Stimulated activated CD8-positive, alpha-beta memory T cell treated with anti-CD3 and anti-CD28 coated beads, Interleukin-4, amount 100 ng/mL, for 24 hours (primary cell): ENCODE measurements at regions not wholly inside any gene's neighbourhood (a gene's known extent, or its start where the extent isn't known, plus 50 kb on each side); places are given as distances from the start of the nearest gene placed in this dataset.

Experiments used
- DNase-seq: peaks from one replicate; pipeline ENCODE4 v3.0.0-alpha.2; 2020; ENCODE audit warnings: low read depth

- DNase-seq, result no peak
Measured at GRCh38 chr5:99133921-99134320, 205.1 kb upstream of the CHD1 start.

DNA sequence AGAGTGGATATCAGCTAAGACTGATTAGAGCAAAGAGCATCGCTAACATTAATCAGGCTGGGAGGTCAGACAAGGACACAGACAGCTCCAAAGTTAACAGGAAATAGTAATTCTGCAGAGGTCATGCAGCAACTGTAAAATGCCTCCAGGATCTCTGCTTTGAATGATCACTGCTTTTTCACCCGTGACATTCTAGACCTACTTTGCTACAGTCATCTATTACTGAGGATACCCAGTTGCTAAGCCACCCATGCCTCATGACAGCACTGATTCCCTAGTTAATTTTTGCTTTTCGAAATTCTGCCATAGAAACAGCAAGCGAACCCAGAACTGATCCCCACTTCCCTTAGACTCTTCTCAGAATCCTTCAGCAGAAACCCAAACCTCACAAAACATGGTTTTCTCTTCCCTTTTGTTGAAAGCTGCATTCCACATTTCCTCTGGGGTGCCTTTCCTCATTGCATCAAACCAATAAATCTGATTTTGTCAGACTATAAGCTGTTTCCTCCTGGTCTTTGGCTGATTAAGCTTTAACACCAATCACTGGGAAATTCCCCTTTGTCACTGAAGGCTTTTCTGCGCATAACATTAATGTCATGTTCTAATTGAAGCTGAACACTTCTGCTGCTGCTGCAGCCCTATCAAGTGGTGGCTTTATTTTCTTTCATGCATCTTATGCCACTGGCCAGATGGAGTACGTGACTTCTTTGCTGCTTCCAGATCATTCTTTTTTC is 201.1 kb upstream of the CHD1 start:
- DNase-seq, result no peak

DNA sequence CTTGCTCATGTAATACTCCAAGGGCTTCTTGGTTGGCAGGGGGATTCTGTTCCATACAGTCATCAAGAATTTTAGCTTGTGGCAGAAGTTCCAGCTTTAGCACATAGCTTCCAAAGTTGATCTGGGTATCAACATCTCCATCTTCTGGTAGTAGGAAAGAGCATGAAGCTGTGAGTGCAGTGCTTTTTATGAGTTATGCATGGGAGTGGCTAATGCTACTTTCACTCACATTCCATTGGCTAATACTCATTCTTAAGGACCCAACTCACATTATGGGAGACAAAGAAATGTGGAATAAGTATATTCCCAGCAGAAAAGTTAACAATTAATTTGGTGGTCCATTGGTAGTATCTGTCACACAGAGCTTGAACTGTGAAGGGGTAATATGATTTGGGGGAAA is 194.2 kb upstream of the CHD1 start:
- no peak for DNase-seq

DNA sequence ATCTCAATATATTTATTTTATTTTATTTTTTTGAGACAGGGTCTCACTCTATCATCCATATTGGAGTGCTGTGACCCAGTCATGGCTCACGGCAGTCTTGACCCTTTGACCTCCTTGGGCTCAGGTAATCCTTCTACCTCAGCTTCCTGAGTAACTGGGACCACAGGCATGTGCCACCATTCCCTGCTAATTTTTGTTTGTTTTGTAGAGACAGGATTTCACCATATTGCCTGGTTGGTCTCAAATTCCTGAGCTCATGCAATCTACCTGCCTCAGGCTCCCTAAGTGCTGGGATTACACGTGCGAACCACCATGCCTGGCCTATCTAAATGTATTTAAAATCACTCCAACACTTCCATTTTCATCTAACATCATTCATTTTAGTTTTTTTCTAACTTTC is 190.5 kb upstream of the CHD1 start:
- no peak for DNase-seq

DNA sequence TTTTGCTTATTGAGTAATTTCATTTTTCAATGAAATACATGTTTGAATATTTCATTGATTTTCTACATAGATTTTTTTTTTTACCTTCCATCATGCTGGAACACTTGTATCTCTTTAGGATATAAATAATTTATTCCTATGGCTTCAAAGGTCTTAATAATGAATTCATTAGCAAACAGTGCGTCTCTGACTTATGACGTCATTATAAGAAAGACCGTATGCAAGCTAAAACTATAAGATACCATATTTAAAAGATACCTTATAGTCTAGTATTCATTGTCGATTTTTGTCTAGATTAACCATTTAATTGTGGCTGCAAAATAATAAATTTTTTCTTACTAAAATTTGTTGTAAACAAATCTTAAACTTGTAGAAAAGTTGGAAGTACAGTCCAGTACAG is 187.7 kb upstream of the CHD1 start:
- no peak for DNase-seq

- DNase-seq, result no peak
Measured at GRCh38 chr5:99109894-99110293, 181.1 kb upstream of the CHD1 start.

DNA sequence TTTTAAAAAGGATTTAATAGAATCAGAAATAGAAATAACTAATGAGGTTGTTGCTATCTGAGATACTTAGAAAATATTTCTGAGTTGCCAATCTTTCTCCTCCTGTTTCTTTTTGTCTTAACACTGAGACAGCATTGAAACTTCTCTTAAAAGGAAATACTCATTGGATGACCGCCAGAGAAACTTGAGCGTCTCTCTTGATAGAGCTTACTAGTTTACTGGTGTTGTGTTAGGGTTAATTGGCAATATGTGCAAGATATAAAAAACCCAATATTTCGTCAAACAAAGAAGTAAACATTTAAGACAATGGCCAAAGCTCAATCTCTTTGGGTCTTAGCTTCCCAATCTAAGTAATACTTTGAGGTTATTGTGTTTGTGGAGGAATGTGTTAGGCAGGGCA is 176.4 kb upstream of the CHD1 start:
- no peak for DNase-seq

- DNase-seq, result no peak
Measured at GRCh38 chr5:99104538-99105132, 175.8 kb upstream of the CHD1 start.

DNA sequence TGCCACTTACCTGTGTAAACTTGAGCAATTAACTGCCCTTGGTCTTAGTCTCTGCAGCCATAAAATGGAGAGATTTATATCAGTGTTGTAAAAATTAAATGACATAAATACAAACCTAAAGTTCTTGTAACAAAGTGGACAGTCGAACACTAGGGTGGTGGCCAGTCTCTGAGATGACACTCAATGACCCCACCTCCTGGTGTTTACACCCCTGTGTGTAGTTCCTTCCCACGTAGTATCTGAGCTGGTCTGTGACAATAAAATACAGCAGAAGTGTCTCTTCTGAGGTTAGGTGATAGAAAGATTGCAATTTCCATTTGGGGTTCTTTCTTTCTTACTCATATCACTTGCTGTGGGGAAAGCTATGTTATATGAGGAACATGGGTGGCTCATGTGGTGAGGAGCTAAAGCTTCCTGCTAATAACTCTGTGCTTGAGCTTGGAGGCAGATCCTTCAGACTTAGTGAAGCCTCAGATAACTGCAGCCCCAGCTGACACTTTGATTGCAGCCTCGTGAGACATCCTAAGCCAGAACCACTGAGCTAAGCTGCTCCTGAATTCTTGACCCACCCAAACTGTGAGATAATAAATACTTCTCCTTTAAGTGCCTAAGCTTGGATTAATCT is 173.4 kb upstream of the CHD1 start:
- DNase-seq, result no peak

GRCh38 chr5:99099691-99100090 is 170.9 kb upstream of the CHD1 start:
- no peak for DNase-seq

GRCh38 chr5:99089822-99090549 is 161.2 kb upstream of the CHD1 start:
- DNase-seq, result no peak

DNA sequence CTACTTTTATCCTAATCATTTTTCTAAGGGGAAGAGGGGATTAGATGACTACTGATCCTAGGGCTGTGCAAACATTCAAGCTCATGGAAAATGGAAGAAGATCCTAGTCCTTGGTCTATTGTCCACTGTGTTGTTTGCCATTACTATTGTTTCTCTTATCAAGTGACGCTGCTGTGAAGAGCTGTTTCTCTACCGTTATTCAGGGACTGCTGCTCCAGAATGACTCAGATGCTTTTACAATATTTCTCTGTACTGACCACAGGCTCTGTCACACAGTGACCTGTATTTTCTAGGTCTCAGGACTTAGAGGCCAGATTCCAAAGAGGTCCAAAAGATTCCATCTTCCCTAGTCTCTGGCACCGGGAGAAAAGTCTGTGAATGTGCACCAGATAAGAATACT is 159.5 kb upstream of the CHD1 start:
- DNase-seq, result no peak

DNA sequence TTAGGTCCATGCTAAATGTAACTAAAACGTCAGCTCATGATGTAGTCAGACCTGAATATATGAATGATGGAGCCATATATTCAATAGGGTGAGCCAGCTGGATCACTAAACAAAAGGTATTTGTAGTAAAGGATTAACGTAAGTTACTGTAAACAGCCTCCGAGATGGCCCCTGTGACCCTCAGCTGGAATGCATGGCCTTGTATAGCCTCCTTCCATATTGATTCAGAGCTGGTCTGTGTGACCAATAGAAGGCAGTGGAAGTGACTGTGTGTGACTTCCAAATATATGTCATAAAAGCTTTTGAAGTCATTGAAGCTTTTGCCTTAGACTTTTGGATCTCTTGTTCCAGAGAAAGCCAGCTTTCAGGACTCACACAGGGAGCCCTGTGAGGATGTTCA is 154.4 kb upstream of the CHD1 start:
- DNase-seq, result no peak

GRCh38 chr5:99081711-99082110 is 152.9 kb upstream of the CHD1 start:
- no peak for DNase-seq

DNA sequence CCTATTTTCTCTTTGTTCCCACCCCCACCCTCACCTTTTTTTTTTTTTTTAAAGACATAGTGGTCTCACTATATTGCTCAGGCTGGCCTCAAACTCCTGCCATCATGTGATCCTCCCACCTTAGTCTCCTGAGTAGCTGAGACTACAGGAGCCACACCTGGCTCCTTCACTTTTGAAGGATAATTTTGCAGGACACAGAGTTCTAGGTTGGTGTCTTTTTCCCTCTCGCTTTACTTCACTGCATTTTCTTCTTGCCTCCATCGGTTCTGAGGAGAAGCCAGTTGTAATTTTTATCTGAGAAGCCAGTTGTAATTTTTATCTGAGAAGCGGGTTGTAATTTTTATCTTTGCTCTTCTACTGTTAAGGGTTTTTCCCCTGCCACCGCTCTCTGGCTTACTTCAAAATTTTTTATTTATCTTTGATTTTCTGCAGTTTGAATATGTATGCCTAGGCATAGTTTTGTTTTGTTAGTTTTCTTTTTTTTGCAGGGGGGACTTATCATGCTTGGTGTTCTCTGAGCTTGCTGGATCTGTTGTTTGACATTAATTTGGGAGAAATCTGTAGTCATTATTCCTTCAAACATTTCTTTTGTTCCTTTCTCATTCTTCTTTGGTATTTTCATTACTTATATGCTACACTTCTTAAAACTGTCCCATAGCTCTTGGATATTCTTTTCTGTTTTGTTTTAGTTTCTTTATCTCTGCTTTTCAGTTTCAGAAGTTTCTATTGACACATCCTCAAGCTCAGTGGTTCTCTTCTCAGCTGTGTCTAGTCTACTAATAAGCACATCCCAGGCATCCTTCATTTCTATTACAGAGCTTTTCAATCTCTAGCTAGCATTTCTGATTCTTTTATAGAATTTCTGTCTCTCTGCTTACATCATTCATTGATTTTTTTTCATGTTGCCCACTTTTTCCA is 148.2 kb upstream of the CHD1 start:
- no peak for DNase-seq

GRCh38 chr5:99072846-99073245 is 144.0 kb upstream of the CHD1 start:
- DNase-seq, result no peak

DNA sequence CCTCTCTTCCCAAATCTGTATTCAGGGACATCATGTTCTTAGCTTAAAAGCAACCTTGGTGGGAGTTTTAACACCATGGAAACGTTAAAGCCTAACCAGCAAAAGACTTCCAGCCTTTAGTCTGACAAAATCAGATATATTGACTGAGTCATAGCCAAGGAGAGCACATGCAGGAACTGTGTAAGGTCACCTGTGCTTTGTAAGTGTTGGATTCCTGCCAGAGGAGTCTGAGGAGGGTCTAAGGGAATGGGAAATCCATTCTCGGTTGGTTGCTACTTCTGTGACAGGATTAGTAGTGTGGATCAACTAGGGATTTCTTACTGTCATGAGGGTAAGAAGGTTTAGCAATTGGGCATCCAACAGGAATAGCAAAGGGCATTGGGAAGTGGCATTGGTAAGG is 142.0 kb upstream of the CHD1 start:
- no peak for DNase-seq

DNA sequence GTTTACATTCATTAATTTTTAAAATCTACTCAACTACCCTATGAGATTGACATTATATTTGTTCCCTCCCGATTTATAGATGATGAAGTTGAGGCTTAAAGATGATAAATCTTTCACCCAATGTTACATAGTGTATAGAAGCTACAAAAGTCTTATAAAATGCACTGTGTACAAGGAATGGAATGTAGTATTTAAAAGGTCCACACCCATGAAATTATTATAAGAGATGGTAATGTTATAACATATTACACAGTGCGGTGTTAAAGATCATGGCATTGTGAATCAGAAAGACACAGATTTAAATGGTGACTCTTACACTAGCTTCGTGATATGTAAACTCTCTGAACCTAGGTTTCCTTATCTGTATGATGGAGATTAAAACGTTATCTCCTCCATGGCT is 141.6 kb upstream of the CHD1 start:
- DNase-seq, result no peak

GRCh38 chr5:99068944-99069650 is 140.3 kb upstream of the CHD1 start:
- DNase-seq, result no peak

- DNase-seq, result no peak
Measured at GRCh38 chr5:99063737-99064136, 134.9 kb upstream of the CHD1 start.

GRCh38 chr5:99061711-99062110 is 132.9 kb upstream of the CHD1 start:
- no peak for DNase-seq
